Caco-2 (cell line): ENCODE measurements at regions not wholly inside any gene's neighbourhood (a gene's known extent, or its start where the extent isn't known, plus 50 kb on each side); places are given as distances from the start of the nearest gene placed in this dataset.

Experiments
- BruUV-seq: library from RNA; stranded (reverse); fragments of 400-500 nt; replicated peaks from 2 replicates; lab custom pipeline; 2021; lab: Mats Ljungman, UMichigan
- CTCF ChIA-PET: fragments of 300-600 bp; sonication (Branson Sonifier 250); formaldehyde crosslinking; loops from one replicate; lab custom pipeline; 2022; ENCODE audit warnings: antibody characterized with exemption; lab: Charles Lee
- POLR2A ChIA-PET: fragments of 300-600 bp; sonication (Branson Sonifier 250); formaldehyde crosslinking; loops from one replicate; lab custom pipeline; 2022; ENCODE audit warnings: antibody characterized with exemption; lab: Charles Lee
- DNase-seq, 2 experiments: peaks; one replicate each; pipeline versions ENCODE4 v3.0.0 to v3.0.0-alpha.2; 2020 to 2022
- H3K27me3 ChIP-seq: replicated peaks from 2 replicates; pipeline ENCODE4 v1.6.0; 2011; ENCODE audit warnings: low read length; ENCODE audit not compliant: control insufficient read depth, insufficient read depth
- H3K36me3 ChIP-seq: 2 replicates; pipeline ENCODE4 v1.5.1; 2011; ENCODE audit warnings: low read length; ENCODE audit not compliant: control insufficient read depth, insufficient read depth
- H3K4me1 ChIP-seq: fragments of 250-450 bp; sonication (Bioruptor Pico); 2 replicates; pipeline ENCODE4 v1.5.1; 2020; ENCODE audit warnings: mild to moderate bottlenecking
- H3K4me3 ChIP-seq: 2 replicates; pipeline ENCODE4 v1.5.1; 2011; ENCODE audit warnings: low read depth, mild to moderate bottlenecking, control low read depth, low read length
- H3K9me3 ChIP-seq: fragments of 250-450 bp; sonication (Bioruptor Pico); 2 replicates; pipeline ENCODE4 v1.5.1; 2020; ENCODE audit warnings: mild to moderate bottlenecking, moderate library complexity
- H3K27ac Mint-ChIP-seq: one replicate; pipeline ENCODE4 v1.8.0; 2022; ENCODE audit warnings: mixed read lengths; ENCODE audit not compliant: unreplicated experiment
- H3K27me3 Mint-ChIP-seq: one replicate; pipeline ENCODE4 v1.8.0; 2022; ENCODE audit warnings: mixed read lengths; ENCODE audit not compliant: insufficient read depth, unreplicated experiment
- H3K36me3 Mint-ChIP-seq: one replicate; pipeline ENCODE4 v1.8.0; 2022; ENCODE audit warnings: mild to moderate bottlenecking, mixed read lengths; ENCODE audit not compliant: insufficient read depth, unreplicated experiment
- H3K4me1 Mint-ChIP-seq: one replicate; pipeline ENCODE4 v1.8.0; 2022; ENCODE audit warnings: low read depth, mixed read lengths; ENCODE audit not compliant: unreplicated experiment
- H3K4me3 Mint-ChIP-seq: one replicate; pipeline ENCODE4 v1.8.0; 2022; ENCODE audit warnings: mild to moderate bottlenecking, moderate library complexity, mixed read lengths; ENCODE audit not compliant: unreplicated experiment
- H3K9me3 Mint-ChIP-seq: one replicate; pipeline ENCODE4 v1.8.0; 2022; ENCODE audit warnings: mixed read lengths; ENCODE audit not compliant: unreplicated experiment
- intact Hi-C: fragments of 100-400 bp; cut with micrococcal nuclease; formaldehyde crosslinking; loops from one replicate; pipeline ENCODE4 v1.10.0; 2022; ENCODE audit not compliant: unreplicated experiment
- TF ChIP-seq, protein P1 (sequence below), 2 experiments: fragments of 200-600 bp in 1 of 2; IDR thresholded peaks; 1 replicate in 1 of 2; 2 replicates in 1 of 2; pipeline versions ENCODE4 v1.5.1 to v1.8.0; 2011 to 2022; ENCODE audit warnings: antibody characterized with exemption in 1 of 2, control low read depth in 1 of 2, inconsistent platforms in 1 of 2, low read depth in 1 of 2, low read length in 1 of 2, mild to moderate bottlenecking in 1 of 2, moderate library complexity in 1 of 2; ENCODE audit not compliant: insufficient read depth in 1 of 2, severe bottlenecking in 1 of 2, unreplicated experiment in 1 of 2

- no TSS peak for BruUV-seq
- Mint-ChIP-seq H3K4me1 (peaks cover 17% of the 10 kb centered on the region), H3K27me3 (no peaks in the 10 kb centered on the region), H3K27ac (no peak overlapping the region), H3K36me3 (no peaks in the 10 kb centered on the region), H3K9me3 (no peaks in the 10 kb centered on the region), H3K4me3 (no peak overlapping the region)
- peaks cover 7% of the 10 kb centered on the region; the same call in 1 of the 2 replicates for H3K4me1 ChIP-seq
- H3K27me3 ChIP-seq, result no peaks in the 10 kb centered on the region
- no peaks in the 10 kb centered on the region for H3K36me3 ChIP-seq
- DNase-seq, result no peak
- intact Hi-C loops, result no loop called here
- no peak overlapping the region for H3K4me3 ChIP-seq
- TF ChIP-seq, protein P1, sequence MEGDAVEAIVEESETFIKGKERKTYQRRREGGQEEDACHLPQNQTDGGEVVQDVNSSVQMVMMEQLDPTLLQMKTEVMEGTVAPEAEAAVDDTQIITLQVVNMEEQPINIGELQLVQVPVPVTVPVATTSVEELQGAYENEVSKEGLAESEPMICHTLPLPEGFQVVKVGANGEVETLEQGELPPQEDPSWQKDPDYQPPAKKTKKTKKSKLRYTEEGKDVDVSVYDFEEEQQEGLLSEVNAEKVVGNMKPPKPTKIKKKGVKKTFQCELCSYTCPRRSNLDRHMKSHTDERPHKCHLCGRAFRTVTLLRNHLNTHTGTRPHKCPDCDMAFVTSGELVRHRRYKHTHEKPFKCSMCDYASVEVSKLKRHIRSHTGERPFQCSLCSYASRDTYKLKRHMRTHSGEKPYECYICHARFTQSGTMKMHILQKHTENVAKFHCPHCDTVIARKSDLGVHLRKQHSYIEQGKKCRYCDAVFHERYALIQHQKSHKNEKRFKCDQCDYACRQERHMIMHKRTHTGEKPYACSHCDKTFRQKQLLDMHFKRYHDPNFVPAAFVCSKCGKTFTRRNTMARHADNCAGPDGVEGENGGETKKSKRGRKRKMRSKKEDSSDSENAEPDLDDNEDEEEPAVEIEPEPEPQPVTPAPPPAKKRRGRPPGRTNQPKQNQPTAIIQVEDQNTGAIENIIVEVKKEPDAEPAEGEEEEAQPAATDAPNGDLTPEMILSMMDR (IDR thresholded peaks at IDR 0.05; ENCODE audit: insufficient read depth in 1 of 2, low read depth in 1 of 2, low read length in 1 of 2, severe bottlenecking in 1 of 2, unreplicated experiment in 1 of 2), result no peak
- CTCF ChIA-PET, result no interaction called here
- POLR2A ChIA-PET, result no interaction called here
- no peaks in the 10 kb centered on the region for H3K9me3 ChIP-seq
Measured at GRCh38 chr4:30456716-30457115, 263.5 kb upstream of the PCDH7 start.

- no peaks in the 10 kb centered on the region for H3K27me3 Mint-ChIP-seq
- peak overlapping the region; percentile 52 for H3K27ac Mint-ChIP-seq
- no peaks in the 10 kb centered on the region for H3K36me3 ChIP-seq
- DNase-seq, result no peak
- H3K9me3 ChIP-seq, result no peaks in the 10 kb centered on the region
- ChIA-PET CTCF (no interaction called here), POLR2A (no interaction called here)
- H3K4me3 ChIP-seq, result no peak overlapping the region
- TF ChIP-seq, protein P1 (IDR thresholded peaks at IDR 0.05; ENCODE audit: insufficient read depth in 1 of 2, low read depth in 1 of 2, low read length in 1 of 2, severe bottlenecking in 1 of 2, unreplicated experiment in 1 of 2), result no peak
- H3K9me3 Mint-ChIP-seq, result no peaks in the 10 kb centered on the region
- H3K4me3 Mint-ChIP-seq, result peak overlapping the region; percentile 12
- BruUV-seq, result no TSS peak
- intact Hi-C loops, result no loop called here
- H3K4me1 Mint-ChIP-seq, result peaks cover 17% of the 10 kb centered on the region
- peaks cover 7% of the 10 kb centered on the region; the same call in 1 of the 2 replicates for H3K4me1 ChIP-seq
- no peaks in the 10 kb centered on the region for H3K36me3 Mint-ChIP-seq
- no peaks in the 10 kb centered on the region for H3K27me3 ChIP-seq
Measured at GRCh38 chr4:30460818-30461217, 259.4 kb upstream of the PCDH7 start.

- intact Hi-C loops, result no loop called here
- BruUV-seq, result no TSS peak
- no peaks in the 10 kb centered on the region for H3K36me3 Mint-ChIP-seq
- H3K9me3 Mint-ChIP-seq, result no peaks in the 10 kb centered on the region
- no peaks in the 10 kb centered on the region for H3K36me3 ChIP-seq
- no peak overlapping the region for H3K4me3 Mint-ChIP-seq
- no peak overlapping the region for H3K4me3 ChIP-seq
- peaks cover 17% of the 10 kb centered on the region for H3K4me1 Mint-ChIP-seq
- H3K27me3 Mint-ChIP-seq, result no peaks in the 10 kb centered on the region
- CTCF ChIA-PET, result no interaction called here
- H3K27me3 ChIP-seq, result no peaks in the 10 kb centered on the region
- no peaks in the 10 kb centered on the region for H3K9me3 ChIP-seq
- DNase-seq, result no peak
- POLR2A ChIA-PET, result no interaction called here
- peak overlapping the region; percentile 52 for H3K27ac Mint-ChIP-seq
- peaks cover 7% of the 10 kb centered on the region; the same call in 1 of the 2 replicates for H3K4me1 ChIP-seq
- TF ChIP-seq, protein P1 (IDR thresholded peaks at IDR 0.05; ENCODE audit: insufficient read depth in 1 of 2, low read depth in 1 of 2, low read length in 1 of 2, severe bottlenecking in 1 of 2, unreplicated experiment in 1 of 2), result no peak
Measured at GRCh38 chr4:30461218-30461617, 259.0 kb upstream of the PCDH7 start.
